Colonic mucosa (tissue), 4 donors: ENCODE measurements at regions not wholly inside any gene's neighbourhood (a gene's known extent, or its start where the extent isn't known, plus 50 kb on each side); places are given as distances from the start of the nearest gene placed in this dataset.

ENCODE experiments used
- DNase-seq: peaks from one replicate; pipeline ENCODE4 v3.0.0-alpha.2; 2020
- H3K27ac ChIP-seq: fragments of 200-600 bp; one replicate; pipeline ENCODE4 v1.8.0; 2021
- H3K27me3 ChIP-seq: fragments of 200-600 bp; one replicate; pipeline ENCODE4 v1.8.0; 2021
- H3K36me3 ChIP-seq: fragments of 200-600 bp; one replicate; pipeline ENCODE4 v1.8.0; 2021
- H3K4me1 ChIP-seq: fragments of 200-600 bp; one replicate; pipeline ENCODE4 v1.8.0; 2021; ENCODE audit warnings: mild to moderate bottlenecking
- H3K4me3 ChIP-seq: fragments of 200-600 bp; one replicate; pipeline ENCODE4 v1.8.0; 2021
- H3K9ac ChIP-seq, 2 donors: one replicate each; pipeline ENCODE4 v1.7.0; 2013; ENCODE audit warnings: control low read depth in 2 of 2, low read depth in 2 of 2, low read length in 2 of 2
- H3K9me3 ChIP-seq: fragments of 200-600 bp; one replicate; pipeline ENCODE4 v1.8.0; 2021
- CTCF ChIP-seq: fragments of 200-600 bp; IDR thresholded peaks from one replicate; pipeline ENCODE4 v1.8.0; 2022; ENCODE audit warnings: antibody characterized with exemption, mild to moderate bottlenecking
- intact Hi-C: fragments of 100-400 bp; cut with DNase I; formaldehyde crosslinking; loops from one replicate; pipeline ENCODE4 v1.14.1; 2022
- donor health status: healthy.
- donor health status: DM: no; HTN: no; CAD: no.
- donor health status: DM: no; HTN: no; CAD: no.

DNA sequence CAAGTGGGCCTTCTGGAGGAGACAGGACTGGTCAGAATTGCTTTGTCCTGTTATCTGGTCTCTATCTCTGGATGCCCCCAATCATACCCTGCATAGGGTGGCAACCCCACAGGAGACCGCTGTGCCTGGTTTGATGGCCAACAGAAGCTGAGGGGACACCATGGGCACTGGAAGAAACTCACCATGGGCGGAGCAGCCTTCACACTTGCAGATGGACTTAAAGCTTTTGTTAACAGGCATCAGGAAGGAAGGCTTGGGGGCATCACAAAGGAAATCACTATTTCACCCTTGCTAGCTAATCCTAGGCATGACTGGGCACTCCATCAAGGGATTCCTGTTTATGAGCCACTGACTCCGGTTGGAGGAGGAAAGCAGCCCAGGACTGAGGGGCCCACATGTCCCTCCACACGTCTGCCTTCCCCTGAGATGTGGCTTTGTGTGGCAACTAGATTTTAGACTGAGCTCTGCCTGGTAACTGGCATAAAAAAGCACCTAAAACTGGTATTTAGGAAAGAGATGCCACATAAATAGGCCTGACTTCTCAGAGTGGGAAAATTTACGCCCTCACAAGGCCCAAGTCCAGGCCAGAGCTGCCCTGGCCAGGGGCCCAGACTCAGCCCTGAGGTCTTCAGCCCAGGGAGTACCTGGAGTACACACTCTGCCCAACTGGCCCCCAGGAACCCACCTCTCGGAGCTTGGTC lies 57.0 kb upstream of the LYVE1 start:
- Histone ChIP-seq H3K4me3 (no peak overlapping the region), H3K9ac (no peak overlapping the region), H3K27ac (no peak overlapping the region), H3K36me3 (no peaks in the 10 kb centered on the region), H3K9me3 (no peaks in the 10 kb centered on the region), H3K27me3 (no peaks in the 10 kb centered on the region), H3K4me1 (no peaks in the 10 kb centered on the region)
- intact Hi-C loops: no loop called here
- DNase-seq: no peak
- no peak for TF ChIP-seq CTCF

- intact Hi-C loops: no loop called here
- peak; percentile 12 for TF ChIP-seq CTCF
- no peaks in the 10 kb centered on the region for H3K27me3 ChIP-seq
- peak overlapping the region; percentile 15 for H3K27ac ChIP-seq
- H3K9me3 ChIP-seq: no peaks in the 10 kb centered on the region
- peak overlapping the region in 1 of 2 donors; percentile 20 for H3K9ac ChIP-seq
- no peak overlapping the region for H3K4me3 ChIP-seq
- no peaks in the 10 kb centered on the region for H3K36me3 ChIP-seq
- DNase-seq: no peak
- no peaks in the 10 kb centered on the region for H3K4me1 ChIP-seq
Measured at GRCh38 chr11:10623797-10624761, 55.6 kb upstream of the LYVE1 start.

DNA sequence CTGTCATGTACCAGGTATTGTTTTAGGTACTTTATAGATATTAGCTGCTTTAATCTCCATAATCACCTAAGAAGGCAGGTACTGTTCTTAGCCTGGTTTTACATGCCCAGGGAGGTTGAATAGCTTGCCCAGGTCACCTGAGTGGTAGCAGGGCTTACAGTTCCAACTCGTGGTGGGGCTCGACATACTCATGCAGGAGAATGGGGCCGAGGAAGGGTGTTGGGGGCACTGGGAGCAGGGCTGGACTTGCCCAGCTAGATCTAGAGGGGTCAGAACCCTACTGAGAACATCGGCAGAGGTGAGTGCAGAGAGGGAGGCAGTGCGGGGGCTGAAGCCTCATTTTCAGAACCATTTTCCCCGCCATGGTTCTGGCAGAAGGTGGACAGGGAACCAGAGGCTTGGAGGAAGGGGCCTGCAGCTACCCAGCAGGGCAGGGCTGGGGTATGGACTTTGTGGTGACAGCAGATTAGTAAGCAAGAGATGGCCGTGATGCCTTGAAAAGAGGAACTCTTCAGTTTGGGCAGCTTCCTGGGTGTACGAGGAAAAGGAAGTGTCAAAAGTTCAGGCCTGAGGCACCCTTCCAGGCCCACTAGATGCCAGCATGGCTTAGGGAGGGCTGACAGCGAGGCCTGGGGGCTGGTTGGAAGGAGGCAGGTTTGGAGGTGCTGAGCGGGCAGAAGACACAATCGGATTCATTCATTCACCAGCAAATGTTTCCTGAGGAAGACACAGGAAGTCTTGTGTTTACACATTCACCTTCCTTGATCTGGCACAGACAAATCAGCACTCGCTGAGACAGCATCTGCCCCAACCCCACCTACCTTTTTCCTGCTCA lies 54.7 kb upstream of the LYVE1 start:
- TF ChIP-seq CTCF: no peak
- Histone ChIP-seq H3K9me3 (no peaks in the 10 kb centered on the region), H3K9ac (peak overlapping the region in 1 of 2 donors; percentile 20), H3K4me1 (no peaks in the 10 kb centered on the region), H3K4me3 (no peak overlapping the region), H3K27ac (peak overlapping the region; percentile 15), H3K27me3 (no peaks in the 10 kb centered on the region), H3K36me3 (no peaks in the 10 kb centered on the region)
- intact Hi-C loops: no loop called here
- DNase-seq: no peak

- no peaks in the 10 kb centered on the region for H3K36me3 ChIP-seq
- intact Hi-C loops: no loop called here
- H3K4me3 ChIP-seq: no peak overlapping the region
- H3K4me1 ChIP-seq: no peaks in the 10 kb centered on the region
- no peaks in the 10 kb centered on the region for H3K9me3 ChIP-seq
- no peaks in the 10 kb centered on the region for H3K27me3 ChIP-seq
- no peak for TF ChIP-seq CTCF
- H3K27ac ChIP-seq: no peak overlapping the region
- H3K9ac ChIP-seq: no peak overlapping the region
- DNase-seq: no peak
Measured at GRCh38 chr11:10622108-10622507, 53.6 kb upstream of the LYVE1 start.

GRCh38 chr11:10619131-10619680 lies 50.7 kb upstream of the LYVE1 start:
- Histone ChIP-seq H3K27ac (no peak overlapping the region), H3K27me3 (no peaks in the 10 kb centered on the region), H3K4me3 (no peak overlapping the region), H3K36me3 (no peaks in the 10 kb centered on the region), H3K9me3 (no peaks in the 10 kb centered on the region), H3K4me1 (no peaks in the 10 kb centered on the region), H3K9ac (no peak overlapping the region)
- peak; percentile 3 for DNase-seq
- no peak for TF ChIP-seq CTCF
- intact Hi-C loops: no loop called here
